NCI-H524 treated with DMSO at 0.1 percent for 48 hours (cell line): ENCODE measurements at regions not wholly inside any gene's neighbourhood (a gene's known extent, or its start where the extent isn't known, plus 50 kb on each side); places are given as distances from the start of the nearest gene placed in this dataset.
"Not testable (repeated sequence)": the region's sequence is repeated elsewhere in the genome, so short reads cannot be mapped to it uniquely, and the experiment has no call there.

ENCODE experiments used
- DNase-seq: peaks from one replicate; lab custom pipeline; 2025; lab: John Stamatoyannopoulos, UW

DNA sequence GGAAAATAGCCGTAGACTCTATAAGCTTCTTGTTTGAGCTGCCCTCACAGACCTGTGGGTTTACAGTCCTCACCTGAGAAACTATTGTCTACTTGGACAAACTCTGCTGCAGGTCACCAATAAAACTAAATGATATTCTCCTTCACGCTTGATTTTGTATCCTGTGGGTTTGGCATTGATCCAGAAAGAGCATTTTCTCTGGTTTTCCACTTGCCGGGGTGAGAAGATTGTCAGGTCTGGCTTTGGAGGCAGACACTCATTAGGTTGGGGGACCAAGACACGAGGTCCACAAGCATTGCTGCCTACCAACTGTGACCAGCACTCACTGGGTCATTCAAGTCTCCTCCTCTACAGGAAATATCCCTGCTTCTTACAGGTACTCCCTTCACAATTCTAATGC lies 68.5 kb downstream of the CDC14C start:
- no peak for DNase-seq

DNA sequence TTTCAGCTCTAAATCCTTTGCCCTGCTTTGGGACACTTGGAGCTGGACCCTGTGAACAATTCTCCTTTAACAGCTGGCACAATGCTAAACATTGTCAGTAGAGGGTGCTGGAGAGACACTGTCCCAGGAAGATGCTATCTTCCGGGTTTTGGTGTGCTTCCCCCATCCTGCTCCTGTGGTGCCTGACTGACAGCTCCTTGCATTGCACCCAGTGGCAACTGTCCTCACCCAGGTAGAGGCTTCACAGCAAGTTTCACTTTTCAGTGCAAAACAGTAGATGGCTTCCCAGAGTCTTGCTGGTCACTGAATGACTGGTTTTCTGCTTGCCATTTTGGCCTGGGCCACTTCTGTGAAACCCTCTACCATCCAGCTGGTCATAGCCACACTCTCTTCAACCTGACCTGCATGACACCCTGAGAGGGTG lies 77.3 kb downstream of the CDC14C start:
- DNase-seq: no peak

DNA sequence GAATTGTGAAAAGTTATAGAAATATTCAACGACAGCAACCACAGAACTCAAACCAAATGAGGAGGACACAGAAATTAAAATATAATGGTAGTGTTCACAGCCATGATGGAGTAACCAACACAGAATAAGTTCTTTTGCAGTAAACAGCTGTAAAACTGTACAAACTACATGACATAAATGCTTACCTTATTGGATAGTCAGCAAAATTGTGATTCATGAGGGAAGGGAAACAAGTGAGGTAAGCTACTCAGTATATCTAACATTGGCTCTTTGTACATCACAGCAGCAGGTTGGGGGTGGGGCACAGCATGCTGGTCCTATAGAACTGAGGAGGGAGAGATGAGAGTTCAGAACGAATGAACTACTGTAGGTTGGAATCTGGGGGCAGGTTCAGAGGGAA lies 86.4 kb downstream of the CDC14C start:
- DNase-seq: no peak

DNA sequence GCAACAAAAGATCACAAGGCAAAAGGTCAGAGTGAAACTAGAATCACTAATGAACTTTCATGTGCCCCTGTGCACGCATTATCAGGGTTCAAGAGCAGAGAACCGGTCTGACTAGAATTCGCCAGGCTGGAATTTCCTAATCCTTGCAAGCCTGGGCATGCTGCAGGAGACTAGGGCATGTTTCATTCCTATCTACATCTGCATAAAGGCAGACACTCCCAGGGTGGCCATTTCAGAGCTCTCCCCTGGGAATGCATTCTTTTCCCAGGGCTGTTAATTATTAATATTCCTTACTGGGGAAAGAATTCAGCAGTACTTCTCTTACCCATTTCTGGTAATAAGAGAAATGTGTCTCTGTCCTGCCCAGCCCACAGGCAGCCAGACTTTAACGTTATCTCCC lies 90.5 kb downstream of the CDC14C start:
- DNase-seq: no peak

DNA sequence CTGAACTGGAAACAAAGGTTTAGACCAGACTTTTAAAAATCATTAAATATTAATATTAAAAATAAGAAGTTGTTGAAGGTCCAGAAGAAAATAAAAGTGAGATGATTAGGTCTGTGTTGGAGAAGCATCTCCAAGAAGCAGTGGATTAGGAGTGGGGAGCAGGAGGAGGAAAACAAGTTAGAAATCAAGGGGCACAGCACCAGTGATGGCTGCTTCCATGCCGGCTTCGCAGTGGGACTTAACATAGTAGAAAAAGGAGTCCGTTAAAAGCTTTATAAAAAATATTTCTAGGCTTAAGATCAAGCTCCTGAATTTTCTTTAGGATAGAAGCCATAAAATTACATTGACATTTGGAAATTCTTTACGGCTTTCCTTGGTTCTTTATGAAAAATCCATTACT lies 95.8 kb downstream of the CDC14C start:
- no peak for DNase-seq

DNA sequence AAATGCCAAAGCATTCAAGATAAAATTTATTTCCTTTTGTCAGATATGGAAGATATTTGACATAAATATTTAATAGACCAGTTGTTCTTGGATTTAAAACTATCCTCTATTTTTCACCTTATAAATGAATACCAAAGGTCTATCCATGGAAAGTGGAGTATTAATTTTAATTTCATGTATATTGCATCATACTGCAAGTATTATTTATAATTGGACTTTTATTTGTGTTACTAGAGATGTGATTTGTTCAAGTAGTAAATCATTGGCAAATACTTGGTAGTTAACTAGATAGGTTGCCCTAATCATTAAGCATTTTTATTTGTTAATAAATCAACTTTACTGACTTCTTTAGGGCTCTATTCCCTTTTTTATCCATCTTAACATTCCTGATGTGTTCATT lies 98.1 kb downstream of the CDC14C start:
- no peak for DNase-seq

DNA sequence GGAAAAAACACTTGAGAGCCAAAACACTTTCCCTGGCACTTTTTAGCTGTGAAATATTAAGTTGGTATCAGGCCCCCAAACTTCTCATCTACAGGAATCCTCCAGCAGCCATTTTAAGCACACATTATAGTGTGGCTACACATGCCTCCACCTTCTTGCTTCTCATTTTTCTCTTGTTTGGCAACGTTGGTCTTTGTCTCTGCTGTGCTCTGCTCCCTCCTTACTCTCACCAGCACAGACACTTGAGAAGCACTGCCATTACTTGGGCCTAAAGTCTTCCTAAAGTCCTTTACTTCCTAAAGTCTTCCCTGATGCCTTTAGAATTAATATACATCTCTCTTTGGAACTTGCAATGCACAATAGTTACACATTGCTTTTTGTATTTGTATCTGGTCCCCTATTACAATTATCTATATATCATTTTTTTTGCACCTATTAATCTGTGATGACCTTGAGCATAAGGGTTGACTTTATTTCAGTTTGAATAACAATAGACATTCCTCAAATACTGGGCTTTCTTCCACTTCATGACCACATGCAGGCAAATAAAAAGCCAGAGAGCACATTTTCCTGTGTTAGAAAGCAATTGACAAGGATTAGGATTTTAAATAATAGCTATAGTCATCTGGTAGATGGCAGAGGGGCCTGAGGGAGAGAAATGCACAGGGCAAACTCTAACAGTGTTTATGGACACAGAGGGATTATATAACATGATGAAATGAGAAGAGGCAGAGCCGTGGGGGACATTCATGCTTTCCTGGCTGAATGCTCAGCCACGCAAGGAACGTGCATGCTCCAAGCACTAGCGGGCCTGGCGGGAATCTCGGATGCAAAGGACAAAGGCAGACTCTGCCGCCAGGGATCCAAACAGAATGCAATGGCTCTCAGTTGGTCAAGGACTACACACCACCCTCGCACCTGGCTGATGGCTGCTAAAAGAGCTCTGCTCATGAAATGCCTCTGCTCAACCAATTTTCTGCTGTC lies 99.3 kb downstream of the CDC14C start:
- DNase-seq: no peak

DNA sequence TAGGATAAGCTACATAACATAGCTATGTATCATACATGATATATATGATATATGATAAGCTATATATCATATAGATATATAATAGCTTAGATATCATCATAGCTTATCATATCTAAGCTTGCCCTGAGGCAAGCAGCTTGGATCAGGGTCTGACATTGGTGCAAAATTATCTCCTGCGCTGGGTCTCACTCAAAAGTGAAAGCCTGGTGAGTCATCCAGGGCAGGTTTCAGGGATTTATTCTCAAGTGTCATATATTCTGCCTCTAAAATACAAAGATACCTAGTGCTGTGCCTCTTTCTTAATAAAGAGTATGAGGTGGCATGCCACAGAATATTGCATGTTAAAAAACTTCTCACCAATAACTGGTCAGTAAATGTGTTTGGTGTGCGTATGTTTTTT lies 105.9 kb downstream of the CDC14C start:
- no peak for DNase-seq

DNA sequence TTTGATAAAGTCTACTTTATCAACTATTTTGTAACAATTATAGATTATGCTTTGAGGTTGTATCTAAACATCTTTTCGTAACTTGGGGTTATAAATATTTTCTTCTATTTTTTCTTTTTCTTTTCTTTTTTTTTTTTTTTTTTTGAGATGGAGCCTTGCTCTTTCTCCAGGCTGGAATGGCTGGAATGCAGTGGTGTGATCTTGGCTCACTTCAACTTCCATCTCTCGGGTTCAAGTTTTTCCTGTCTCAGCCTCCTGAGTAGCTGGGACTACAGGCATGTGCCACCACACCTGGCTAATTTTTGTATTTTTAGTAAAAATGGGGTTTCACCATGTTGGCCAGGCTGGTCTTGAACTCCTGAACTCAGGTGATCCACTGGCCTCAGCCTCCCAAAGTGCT lies 108.8 kb downstream of the CDC14C start:
- not testable (repeated sequence) for DNase-seq

DNA sequence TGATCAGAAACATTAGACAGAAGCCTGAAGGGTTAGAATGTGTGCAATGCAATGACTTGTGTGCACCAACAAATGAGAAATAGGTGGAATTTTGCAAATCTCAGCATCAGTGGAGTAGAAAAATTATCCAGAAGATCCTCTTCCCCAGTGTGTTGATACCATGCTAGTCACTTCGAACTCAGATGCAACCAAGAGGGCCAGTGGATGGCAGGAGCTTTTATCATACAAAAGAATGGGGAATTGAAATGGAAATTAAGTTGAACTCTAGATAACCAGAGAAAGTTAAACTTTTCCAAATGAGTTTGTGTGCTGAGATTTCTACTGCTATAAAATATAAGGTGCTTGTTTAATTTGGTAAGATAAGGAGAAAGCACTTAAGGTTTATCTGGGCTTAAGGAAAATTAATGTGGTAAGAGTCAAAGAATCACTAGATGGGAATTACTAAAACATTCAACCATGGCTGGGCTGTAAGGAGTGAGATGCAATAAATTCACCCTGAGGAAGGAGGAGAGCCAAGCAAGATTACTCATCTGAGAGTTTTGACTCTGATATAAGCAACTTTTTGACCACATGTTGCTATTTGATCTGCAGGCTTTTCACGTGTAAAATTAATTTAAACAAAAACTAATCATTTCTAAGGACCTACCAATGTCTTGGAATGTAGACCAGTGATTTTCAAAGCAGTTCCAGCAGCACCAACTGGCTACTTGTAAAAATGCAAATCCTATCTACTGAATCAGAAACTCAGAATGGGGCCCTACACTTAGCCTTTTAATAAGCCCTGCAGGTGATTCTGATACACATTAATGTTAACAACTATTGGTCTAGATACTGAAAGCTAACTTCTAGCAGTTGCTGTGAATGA lies 113.2 kb downstream of the CDC14C start:
- DNase-seq: no peak

DNA sequence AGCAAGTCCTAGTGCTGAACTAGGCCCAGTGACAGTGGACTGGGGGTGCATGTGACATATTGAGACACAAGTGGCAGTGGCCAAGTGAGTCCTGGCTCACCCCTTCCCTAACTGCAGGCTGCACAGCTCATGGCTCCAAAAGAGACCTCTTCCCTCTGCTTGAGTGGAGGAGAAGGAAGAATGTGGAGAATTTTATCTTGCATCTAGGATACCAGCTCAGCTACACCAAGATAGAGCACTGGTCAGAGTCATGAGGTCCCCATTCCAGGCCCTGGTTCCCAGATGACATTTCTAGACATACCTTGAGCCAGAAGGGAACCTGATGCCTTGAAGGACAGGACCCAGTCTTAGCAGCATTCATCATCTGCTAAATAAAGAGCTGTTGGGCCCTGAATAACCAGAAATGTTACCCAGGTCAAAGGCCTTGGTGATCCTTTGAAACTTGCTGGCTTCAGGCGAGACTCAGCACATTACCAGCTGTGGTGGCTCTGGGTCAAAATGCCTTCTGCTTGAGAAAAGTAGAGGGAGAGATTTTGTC lies 114.5 kb downstream of the CDC14C start:
- DNase-seq: no peak

DNA sequence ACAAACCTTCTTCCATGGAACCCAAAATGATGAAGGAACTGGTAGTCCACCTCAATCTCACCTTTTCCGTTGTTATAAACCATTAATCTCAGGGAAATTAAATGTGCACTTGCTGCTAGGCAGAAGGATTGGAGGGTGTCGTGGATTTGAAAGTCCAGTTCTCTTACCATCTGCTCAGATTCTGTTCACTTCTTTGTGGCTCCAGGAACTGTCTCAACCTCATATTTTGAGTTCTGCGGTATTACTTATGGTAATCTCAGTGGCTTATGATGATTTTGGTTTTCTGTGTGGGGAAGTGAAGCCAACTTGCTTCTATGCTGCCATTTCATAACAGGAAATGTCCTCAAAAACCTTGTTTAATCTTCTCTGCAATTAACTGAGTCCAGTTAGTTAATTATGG lies 136.4 kb downstream of the CDC14C start:
- no peak for DNase-seq

DNA sequence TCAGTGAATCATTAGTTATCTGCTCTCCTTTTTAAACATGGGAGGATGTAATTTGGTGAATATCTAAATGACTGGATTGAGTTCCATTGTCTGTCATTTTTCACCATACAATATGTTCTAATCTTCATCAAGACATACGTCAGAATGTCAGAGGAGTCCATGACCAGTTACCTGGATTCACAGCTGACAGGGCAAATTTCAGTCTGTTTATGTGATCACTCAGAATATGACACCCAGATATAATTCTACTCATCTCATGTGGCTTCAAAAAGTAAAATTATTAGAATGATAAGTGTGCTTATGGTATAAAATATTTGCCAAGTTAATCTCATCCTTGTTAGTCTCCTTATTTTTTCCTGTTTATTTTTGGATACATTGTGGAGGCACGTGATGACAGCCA lies 150.2 kb downstream of the CDC14C start:
- no peak for DNase-seq

DNA sequence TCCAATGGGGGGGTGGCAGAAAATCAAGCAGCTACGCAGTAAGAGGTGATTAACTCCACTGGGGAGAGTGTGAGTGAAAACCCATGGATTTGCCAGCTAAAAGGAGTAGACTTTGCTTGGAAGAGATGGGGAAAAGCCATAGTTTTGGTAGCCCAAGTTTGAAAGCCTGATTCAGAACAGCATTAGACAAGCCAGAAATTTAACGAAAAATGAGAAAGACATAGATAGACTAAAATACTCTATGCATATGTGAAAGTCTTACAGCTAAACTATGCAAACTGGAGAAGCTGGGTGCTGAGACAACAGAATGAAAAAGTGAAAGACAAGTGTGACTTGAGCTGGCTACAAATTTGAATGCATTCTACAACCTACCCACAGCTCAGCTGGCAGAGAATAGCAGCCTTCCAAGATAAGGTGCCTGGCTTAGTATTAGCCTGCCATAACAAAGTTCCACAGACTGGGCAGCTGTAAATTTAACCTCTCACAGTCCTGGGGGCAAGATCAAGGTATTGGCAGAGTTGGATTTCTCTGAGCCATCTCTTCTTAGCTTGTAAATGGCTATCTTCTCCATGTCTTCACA lies 156.6 kb downstream of the CDC14C start:
- no peak for DNase-seq

DNA sequence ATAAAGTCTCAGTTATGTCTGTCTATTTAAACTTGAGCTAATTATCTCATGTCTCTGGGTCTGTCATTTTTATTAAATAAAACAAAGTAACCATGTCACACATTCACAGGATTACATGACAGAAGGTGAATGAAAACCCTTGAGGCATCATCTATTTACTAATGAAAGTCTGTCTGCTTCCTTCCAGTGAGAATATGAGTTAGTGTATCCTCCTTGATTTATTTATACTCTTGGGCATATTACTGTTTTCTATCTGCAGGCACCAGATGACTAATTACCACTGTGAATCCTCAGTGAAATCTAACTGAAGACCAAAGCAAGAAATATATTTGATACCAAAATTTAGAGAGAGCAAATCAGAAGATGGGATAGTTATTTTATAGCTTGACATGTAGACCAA lies 163.7 kb downstream of the CDC14C start:
- DNase-seq: no peak

DNA sequence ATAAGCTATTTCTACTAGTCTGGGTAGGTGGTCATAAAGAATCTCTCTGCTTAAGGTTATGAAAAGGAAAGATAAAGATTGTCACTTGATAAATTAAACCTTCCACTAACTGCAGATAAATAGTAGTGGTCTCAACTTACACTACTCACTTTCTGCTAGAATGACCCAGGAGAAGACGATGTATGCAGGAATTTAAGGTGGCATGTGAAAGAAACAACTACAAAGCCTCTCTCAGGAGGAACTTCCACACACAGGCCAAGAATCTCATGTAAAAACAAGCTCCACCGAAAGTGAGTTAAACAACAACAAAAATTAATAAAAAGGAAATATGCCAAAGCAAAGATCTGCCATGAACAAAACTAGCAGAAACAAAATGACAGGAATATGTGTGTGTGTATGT lies 165.4 kb downstream of the CDC14C start:
- DNase-seq: no peak

DNA sequence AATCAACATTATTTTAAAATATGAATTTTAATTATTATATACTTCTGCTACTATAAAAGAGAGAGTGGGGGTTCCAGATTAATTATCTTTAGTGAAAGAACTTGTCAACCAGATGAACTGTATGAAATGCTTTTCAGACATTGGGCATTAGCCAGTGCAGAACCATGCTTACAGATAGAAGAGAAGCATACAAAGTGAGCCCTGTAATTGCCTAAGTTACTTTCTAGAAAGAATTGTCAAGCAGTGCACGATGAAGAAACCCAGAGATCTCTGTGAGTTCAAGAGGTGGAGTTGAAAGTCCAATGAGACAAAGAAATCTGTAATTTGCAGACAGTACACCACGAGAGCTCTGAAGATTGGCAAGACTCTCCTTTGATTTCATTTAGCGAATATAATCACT lies 166.7 kb downstream of the CDC14C start:
- no peak for DNase-seq

DNA sequence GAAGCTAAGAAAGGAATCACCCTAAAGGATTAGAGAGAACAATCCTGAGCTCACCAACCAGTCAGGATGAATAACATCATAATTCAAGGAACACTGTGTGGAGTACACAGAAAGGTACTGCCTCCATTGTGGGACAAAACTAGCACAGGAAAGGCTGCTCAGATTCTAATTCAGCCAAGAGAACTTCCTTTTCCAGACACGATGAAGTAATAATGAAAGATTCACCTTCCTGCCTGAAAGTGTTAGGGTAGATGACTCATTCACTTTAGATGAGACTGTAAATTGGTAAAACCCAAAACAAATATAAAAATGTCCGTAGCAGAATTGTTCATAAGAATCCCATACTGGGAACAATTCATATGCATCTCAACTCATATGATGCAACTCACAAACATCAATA lies 167.2 kb downstream of the CDC14C start:
- DNase-seq: no peak

DNA sequence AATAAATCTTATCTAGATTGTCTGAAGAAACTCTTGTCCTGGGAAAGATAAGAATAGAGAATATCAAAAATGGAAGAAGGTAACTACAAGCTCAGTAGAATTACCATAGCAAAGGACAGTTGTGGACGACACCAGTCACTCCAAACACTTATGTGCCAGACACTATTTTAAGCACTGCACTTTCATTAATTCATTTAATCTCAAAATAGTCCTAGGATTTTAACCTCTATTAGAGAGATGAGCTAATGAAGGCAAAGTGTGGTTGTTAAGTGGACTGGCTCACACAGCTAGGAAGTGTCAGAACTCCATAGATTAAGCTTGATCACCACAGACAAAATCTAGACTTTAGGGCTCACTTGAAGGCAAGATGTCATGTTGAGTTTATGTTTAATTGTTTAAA lies 168.9 kb downstream of the CDC14C start:
- no peak for DNase-seq

DNA sequence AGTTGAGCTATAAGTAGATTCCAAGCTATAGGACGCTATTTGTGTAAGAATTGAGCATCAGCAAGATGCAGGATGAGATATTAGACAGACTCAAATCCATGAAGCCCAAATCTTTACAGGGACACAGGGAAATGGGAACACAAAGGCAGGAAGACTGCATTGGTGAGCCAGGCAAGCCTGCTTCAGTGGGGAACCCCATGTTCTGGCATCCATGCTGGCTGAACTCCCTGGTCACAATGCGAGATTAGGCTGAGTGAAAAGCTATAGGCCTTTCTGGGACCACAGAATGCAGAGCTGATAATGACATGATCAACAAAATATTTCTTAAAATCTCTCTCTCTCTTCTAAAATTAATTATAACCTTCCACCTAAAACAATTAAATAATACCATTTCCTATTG lies 170.5 kb downstream of the CDC14C start:
- no peak for DNase-seq

DNA sequence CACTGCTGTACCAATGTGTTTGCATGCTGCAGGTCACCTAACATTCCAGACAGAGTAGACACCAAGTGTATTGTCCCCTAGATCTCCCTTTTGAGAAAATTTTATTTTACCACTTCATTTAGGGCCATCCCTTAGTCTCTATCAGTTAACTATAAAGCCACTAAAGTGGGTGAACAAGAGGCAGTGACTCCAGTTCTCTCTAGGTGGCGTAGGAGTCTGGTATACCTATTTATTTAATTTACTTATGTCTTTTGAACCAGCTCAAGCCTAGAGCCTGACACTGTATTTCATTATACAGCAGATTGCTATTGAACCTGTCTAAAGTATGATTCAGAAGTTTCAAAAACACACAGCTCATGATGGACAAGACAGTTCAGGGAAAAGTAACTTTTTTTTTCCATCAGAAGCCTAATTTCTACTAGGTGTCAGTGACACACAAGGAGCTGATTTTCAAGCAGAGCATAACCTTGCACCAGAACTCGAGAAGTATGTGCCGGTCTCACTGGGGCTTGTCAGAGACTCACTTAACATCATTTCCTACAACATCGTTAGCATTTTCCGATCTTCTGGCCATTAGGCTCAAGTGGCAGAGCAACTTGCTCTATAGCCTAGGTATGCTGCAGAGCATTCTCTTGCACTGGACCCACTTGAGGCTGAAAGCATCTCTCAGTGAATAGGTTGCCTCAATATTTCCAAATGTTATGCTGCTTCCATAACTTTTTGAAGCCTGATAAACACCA lies 175.4 kb downstream of the CDC14C start:
- no peak for DNase-seq
